GM19455 (cell line): ENCODE measurements at regions not wholly inside any gene's neighbourhood (a gene's known extent, or its start where the extent isn't known, plus 50 kb on each side); places are given as distances from the start of the nearest gene placed in this dataset.

Experiments
- ATAC-seq: cut with Tn5 transposase; IDR thresholded peaks from one replicate; pipeline ENCODE4 v1.9.1; 2021; ENCODE audit not compliant: unreplicated experiment

DNA sequence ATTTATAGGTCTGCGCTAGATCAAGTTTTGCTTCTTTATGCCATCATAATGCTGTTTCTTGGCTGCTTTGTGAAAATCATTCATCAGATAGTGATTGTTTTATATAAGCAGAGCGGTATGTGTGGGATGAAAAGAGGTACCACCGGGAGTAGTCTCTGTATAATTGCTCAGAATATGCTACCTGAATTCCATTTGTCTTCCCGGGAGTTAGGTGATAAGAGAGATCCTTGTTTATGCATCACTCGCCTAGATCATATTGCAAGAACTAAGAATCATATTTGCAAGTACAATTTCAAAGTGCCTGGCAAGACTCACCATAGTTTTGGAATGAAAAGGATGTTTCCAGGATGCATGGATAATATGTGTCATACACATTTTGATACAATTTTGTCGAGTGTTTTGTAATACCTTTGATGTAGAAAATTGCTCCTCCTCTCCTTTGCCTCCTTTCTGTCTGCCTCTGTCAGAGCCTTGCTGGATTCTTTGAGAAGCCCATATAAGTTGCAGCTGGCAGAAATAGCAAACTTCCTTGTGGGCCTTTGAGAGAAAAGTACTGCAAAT, 1306.0 kb upstream of the SLC10A2 start:
- ATAC-seq = no peak

- ATAC-seq = no peak
These were observed 1299.2 kb upstream of the SLC10A2 start for GRCh38 chr13:104365430-104365829.

GRCh38 chr13:104357672-104358354, 1291.6 kb upstream of the SLC10A2 start:
- ATAC-seq = no peak

DNA sequence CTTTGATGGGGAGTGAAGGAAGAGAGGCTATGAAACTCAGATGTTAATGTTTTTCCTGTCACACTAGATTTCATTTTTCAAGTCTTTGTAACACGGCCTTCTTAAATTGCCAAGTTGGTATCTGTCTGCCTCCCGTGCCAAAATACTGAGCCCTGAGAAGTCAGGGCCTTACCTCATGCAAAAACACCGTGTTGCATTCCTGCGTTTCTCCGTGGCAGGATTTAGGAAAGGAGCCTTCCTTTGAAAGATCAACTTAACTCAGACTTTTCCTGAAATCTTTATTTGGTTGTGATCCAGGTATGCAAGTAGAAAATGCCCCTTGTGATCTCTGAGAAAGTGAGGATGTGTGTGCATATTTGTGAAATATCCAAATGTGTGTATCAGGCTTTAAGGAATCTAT, 1291.0 kb upstream of the SLC10A2 start:
- no peak for ATAC-seq

DNA sequence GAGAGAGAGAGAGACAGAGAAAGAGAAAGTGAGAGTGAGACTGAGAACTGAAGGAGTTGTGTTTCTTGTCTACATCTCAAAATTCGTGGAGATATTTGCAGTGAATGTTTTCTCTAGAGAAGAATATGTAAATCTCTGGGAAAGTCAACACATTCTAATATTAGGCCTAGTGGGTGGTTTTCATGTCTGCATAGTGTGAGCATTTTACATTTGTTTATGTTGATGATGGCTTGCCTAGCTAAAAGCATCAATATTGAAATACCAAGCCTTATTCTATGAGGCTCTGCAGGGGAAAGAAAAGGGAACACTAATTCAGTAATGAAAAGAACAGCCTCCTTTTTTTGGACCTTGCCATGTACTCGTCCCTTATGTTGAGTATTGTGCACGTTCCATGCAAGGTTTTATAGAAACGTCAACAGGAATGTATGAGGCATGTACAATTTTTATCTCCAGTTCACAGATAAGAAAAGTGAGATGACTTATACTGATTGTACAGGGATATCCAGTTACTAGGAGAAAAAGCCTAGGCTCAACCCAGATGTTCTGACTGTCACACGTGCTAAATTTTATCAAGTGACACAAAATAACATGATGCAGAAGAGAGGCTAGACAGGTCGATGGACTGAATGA, 1288.9 kb upstream of the SLC10A2 start:
- ATAC-seq = no peak

DNA sequence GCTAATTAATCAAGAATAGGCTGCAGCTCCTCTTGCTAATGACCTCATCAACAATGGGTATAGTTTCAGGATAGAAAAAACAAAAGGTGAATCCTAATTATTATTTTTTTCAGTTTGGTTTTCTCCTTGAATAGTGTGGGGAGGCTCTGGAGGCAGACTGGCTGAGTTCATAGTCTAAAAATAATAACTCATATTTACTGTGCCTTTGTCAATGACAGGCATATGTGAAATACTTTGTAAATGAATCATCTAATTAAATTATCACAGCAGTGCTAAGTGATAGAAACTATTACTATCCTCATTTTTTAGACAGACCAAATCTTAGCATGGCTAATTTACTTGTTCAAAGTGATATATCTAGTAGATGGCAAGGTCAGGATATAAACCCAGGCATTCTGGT, 1261.0 kb upstream of the SLC10A2 start:
- ATAC-seq = no peak

DNA sequence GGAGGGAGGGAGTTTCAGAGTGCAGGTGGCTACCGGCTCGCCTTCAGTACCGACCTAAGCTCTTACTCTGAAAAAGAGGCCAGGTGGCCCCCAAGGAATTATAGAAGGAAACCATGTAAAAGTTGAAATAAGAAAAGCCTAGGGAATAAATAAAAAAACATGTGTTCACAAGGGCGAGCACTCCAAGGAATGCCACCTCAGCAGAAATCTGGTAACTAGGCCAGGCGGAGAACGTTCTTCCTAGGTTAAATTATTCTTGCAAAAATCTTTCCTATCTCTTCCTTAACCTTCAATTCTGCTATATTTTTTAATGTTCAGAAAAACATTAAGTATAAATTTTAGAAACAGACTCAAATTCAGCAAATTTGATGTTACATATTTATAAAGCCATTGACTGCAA, 1260.3 kb upstream of the SLC10A2 start:
- ATAC-seq = no peak

- no peak for ATAC-seq
These were observed 1255.5 kb upstream of the SLC10A2 start for GRCh38 chr13:104321756-104322155.

GRCh38 chr13:104320446-104320845, 1254.2 kb upstream of the SLC10A2 start:
- no peak for ATAC-seq

DNA sequence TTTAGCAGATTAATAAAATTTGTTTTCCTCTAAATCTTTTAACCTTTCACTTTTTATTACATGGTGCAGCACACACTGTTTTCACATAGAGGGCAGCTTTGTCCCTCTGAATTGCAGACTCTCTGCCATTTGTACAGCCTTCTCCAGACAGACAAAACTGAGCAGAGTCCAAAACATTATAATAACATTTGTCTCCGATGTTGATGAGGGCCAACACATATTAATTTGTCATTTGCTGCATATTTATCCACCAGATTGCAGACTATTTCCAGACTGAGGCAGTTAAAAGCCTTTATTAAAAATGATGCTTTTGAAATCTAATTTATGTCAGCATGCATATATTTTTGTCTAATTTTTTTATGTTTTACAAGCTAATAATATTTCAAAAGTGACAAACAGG, 1251.9 kb upstream of the SLC10A2 start:
- ATAC-seq = no peak

DNA sequence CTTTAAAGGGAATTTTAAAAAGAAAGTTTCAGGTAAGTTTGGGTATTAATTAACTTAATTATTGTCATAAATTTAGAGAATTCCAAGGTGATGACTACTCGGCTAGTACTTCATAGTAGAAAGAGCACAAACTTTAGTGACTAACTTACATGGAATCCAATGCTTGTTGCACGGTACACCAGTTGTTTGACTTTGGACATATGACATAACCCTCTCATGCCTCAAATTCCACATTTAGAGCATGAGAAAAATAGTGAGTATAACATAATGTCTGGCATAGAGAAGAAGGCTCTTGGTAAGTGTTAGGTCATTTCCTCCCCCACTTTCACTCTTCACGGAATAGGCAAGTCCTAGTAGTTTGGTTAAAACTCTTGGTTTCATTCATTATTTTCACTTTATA, 1249.4 kb upstream of the SLC10A2 start:
- ATAC-seq = no peak

GRCh38 chr13:104314926-104315535, 1248.8 kb upstream of the SLC10A2 start:
- no peak for ATAC-seq

DNA sequence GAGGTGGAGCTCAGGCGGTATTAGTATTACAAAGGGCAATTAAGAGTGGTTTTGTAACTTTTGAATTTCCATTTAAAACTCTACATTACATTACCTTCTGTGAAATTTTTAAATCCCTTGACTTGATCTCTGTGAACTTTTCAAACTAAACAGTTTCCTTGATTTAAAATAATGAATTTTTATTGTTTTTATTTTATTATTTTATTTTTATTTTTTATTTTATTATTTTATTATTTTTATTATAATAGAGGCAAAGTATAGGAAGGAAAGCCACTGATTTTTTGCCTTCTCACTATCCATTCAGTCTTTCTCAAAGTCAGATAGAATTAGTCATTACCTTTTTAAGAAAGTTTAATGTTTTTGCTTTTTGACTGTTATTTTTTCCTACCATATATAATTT, 1248.1 kb upstream of the SLC10A2 start:
- no peak for ATAC-seq

GRCh38 chr13:104310861-104311260, 1244.6 kb upstream of the SLC10A2 start:
- ATAC-seq = no peak

DNA sequence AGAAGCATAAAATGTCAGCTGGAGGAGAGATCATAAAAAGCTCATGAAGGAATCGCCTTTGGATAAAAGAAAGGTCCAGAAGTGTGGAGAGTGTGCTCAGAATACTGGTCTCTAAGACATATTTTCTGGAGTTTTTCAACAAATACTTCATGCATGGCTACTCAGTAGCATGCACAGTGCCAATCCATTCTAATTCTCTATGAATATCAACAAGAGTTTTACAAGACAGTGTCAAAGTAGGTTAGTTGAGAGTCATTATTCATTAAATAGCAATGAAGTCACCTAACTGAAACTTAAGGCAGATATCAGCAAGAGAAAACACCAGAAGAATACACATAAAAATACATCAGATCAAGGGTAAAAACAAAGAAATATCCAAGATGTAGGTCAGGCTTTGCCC, 1243.2 kb upstream of the SLC10A2 start:
- no peak for ATAC-seq

- ATAC-seq = no peak
These were observed 1235.2 kb upstream of the SLC10A2 start for GRCh38 chr13:104301171-104301975.

GRCh38 chr13:104297075-104297474, 1230.9 kb upstream of the SLC10A2 start:
- ATAC-seq = no peak

GRCh38 chr13:104296286-104296685, 1230.1 kb upstream of the SLC10A2 start:
- no peak for ATAC-seq

GRCh38 chr13:104295537-104295936, 1229.3 kb upstream of the SLC10A2 start:
- ATAC-seq = no peak

GRCh38 chr13:104289400-104289799, 1223.2 kb upstream of the SLC10A2 start:
- ATAC-seq = no peak

- ATAC-seq = no peak
These were observed 1222.3 kb upstream of the SLC10A2 start for GRCh38 chr13:104288496-104288895.
